ENCODE measurements at regions not wholly inside any gene's neighbourhood (a gene's known extent, or its start where the extent isn't known, plus 50 kb on each side); places are given as distances from the start of the nearest gene placed in this dataset.

- TF ChIP-seq, protein P1, sequence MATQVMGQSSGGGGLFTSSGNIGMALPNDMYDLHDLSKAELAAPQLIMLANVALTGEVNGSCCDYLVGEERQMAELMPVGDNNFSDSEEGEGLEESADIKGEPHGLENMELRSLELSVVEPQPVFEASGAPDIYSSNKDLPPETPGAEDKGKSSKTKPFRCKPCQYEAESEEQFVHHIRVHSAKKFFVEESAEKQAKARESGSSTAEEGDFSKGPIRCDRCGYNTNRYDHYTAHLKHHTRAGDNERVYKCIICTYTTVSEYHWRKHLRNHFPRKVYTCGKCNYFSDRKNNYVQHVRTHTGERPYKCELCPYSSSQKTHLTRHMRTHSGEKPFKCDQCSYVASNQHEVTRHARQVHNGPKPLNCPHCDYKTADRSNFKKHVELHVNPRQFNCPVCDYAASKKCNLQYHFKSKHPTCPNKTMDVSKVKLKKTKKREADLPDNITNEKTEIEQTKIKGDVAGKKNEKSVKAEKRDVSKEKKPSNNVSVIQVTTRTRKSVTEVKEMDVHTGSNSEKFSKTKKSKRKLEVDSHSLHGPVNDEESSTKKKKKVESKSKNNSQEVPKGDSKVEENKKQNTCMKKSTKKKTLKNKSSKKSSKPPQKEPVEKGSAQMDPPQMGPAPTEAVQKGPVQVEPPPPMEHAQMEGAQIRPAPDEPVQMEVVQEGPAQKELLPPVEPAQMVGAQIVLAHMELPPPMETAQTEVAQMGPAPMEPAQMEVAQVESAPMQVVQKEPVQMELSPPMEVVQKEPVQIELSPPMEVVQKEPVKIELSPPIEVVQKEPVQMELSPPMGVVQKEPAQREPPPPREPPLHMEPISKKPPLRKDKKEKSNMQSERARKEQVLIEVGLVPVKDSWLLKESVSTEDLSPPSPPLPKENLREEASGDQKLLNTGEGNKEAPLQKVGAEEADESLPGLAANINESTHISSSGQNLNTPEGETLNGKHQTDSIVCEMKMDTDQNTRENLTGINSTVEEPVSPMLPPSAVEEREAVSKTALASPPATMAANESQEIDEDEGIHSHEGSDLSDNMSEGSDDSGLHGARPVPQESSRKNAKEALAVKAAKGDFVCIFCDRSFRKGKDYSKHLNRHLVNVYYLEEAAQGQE (tag by site-specific recombination; IDR thresholded peaks at IDR 0.05): no peak
- TF ChIP-seq CTCF (tag by site-specific recombination; IDR thresholded peaks at IDR 0.05) (no peak), ZNF146 (tag by site-specific recombination; IDR thresholded peaks at IDR 0.05) (no peak), PRDM6 (tag by site-specific recombination; IDR thresholded peaks at IDR 0.05) (no peak), SCRT2 (tag by site-specific recombination; IDR thresholded peaks at IDR 0.05) (no peak), ZNF19 (tag by site-specific recombination; IDR thresholded peaks at IDR 0.05; ENCODE audit: low read depth) (no peak), ZNF211 (tag by site-specific recombination; IDR thresholded peaks at IDR 0.05; ENCODE audit: low read depth) (no peak), ZNF423 (tag by site-specific recombination; IDR thresholded peaks at IDR 0.05) (no peak), ZNF341 (tag by site-specific recombination; IDR thresholded peaks at IDR 0.05; ENCODE audit: low read depth) (0 out of 2 replicates have a peak, but pooled peaks have one; percentile 26)
Measured at GRCh38 chr1:61569303-61569621, 155.7 kb downstream of the TM2D1 start.

Measured in HEK293 (cell line).